ENCODE measurements at regions not wholly inside any gene's neighbourhood (a gene's known extent, or its start where the extent isn't known, plus 50 kb on each side); places are given as distances from the start of the nearest gene placed in this dataset.
"Not testable (repeated sequence)": the region's sequence is repeated elsewhere in the genome, so short reads cannot be mapped to it uniquely, and the experiment has no call there.

DNA sequence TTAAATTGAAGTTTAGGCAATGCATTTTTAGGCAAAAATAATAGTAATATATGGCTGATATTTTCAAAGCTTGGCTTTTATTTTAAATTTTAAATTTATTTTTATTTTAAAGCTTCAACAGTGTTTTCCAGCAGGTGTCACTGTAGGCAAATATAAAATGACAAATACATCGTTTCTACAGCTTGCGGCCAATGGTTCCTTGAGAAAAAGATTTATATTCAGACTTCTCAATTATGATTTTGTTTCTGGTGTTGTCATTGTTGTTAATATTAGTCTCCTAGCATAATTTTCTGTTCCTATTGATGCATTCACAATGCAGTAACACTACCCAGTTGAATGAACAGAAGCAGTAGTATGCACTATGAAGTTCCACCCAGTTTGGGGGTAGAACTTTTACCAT lies 220.7 kb upstream of the DNAJC19 start:
- TF ChIP-seq, protein P1, sequence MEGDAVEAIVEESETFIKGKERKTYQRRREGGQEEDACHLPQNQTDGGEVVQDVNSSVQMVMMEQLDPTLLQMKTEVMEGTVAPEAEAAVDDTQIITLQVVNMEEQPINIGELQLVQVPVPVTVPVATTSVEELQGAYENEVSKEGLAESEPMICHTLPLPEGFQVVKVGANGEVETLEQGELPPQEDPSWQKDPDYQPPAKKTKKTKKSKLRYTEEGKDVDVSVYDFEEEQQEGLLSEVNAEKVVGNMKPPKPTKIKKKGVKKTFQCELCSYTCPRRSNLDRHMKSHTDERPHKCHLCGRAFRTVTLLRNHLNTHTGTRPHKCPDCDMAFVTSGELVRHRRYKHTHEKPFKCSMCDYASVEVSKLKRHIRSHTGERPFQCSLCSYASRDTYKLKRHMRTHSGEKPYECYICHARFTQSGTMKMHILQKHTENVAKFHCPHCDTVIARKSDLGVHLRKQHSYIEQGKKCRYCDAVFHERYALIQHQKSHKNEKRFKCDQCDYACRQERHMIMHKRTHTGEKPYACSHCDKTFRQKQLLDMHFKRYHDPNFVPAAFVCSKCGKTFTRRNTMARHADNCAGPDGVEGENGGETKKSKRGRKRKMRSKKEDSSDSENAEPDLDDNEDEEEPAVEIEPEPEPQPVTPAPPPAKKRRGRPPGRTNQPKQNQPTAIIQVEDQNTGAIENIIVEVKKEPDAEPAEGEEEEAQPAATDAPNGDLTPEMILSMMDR (IDR thresholded peaks at IDR 0.05; ENCODE audit: insufficient read depth, low read length, severe bottlenecking) = peak; percentile 7
- no peaks in the 10 kb centered on the region for H3K36me3 ChIP-seq (ENCODE audit: control insufficient read depth, insufficient read depth, low read length)
- FAIRE-seq = no peak
- H3K27me3 ChIP-seq (ENCODE audit: control insufficient read depth, insufficient read depth, low read length) = no peaks in the 10 kb centered on the region
- peak; percentile 23 for DNase-seq (ENCODE audit: low read depth)
- no peak overlapping the region for H3K4me3 ChIP-seq (ENCODE audit: low read depth, low read length)

DNA sequence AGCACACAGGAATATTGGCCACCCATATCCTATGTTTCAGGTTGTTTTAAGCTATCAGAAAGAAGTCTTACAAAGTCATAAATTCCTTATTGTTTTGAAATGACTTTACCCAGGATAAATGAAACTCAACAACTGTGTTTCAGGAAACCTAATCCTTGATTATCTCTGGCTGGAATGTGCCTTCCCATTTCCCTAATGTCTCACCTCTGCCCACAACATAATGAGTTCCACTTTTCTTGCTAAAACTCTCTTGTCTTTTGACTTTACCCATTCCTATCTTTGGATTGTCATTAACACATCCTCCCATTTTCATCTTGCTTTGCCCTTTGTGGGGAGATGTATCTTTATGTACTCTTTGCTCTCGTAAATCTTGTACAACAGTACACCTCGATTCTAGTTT lies 200.0 kb upstream of the DNAJC19 start:
- FAIRE-seq = no peak
- H3K36me3 ChIP-seq (ENCODE audit: control insufficient read depth, insufficient read depth, low read length) = no peaks in the 10 kb centered on the region

DNA sequence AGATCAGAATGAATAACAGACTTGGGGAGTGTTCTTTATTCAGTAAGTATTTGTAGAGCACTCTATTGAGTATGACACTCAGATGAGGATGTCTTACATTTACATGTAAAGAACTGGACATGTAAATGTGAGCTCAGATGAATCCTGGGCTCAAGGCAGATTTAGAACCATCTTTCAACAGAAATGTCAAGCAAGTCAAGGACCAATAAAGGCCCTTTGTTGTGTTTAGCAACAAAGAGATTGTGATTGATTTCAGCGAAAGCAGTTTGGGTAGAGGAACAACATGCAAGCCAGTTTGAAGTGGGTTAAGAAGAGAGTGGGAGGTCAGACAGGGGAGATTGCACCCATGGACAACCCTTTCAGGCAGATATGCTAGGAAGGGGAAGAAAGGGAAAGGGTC lies 194.2 kb upstream of the DNAJC19 start:
- Histone ChIP-seq H3K4me3 (ENCODE audit: low read depth, low read length) (no peak overlapping the region), H3K36me3 (ENCODE audit: control insufficient read depth, insufficient read depth, low read length) (no peaks in the 10 kb centered on the region), H3K27me3 (ENCODE audit: control insufficient read depth, insufficient read depth, low read length) (no peaks in the 10 kb centered on the region)
- FAIRE-seq (no peak), DNase-seq (ENCODE audit: low read depth) (no peak)
- TF ChIP-seq, protein P1 (IDR thresholded peaks at IDR 0.05; ENCODE audit: insufficient read depth, low read length, severe bottlenecking) = no peak

More for the DNA sequence above, 200.0 kb upstream of the DNAJC19 start:
- TF ChIP-seq, protein P1 (IDR thresholded peaks at IDR 0.05; ENCODE audit: insufficient read depth, low read length, severe bottlenecking) = no peak
- no peak for DNase-seq (ENCODE audit: low read depth)
- no peak overlapping the region for H3K4me3 ChIP-seq (ENCODE audit: low read depth, low read length)
- no peaks in the 10 kb centered on the region for H3K27me3 ChIP-seq (ENCODE audit: control insufficient read depth, insufficient read depth, low read length)

DNA sequence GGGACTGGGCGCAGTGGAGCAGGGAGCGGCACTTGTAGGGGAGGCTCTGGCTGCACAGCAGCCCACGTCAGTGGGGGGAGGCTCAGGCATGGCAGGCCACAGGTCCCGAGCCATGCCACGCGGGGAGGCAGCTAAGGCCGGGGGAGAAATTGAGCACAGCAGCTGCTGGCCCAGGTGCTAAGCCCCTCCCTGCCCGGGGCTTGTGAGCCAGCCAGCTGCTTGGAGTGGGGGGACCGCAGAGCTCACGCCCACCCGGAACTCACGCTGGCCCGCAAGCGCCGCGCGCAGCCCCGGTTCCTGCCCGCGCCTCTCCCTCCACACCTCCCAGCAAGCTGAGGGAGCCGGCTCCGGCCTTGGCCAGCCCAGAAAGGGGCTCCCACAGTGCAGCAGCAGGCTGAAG lies 193.5 kb upstream of the DNAJC19 start:
- H3K27me3 ChIP-seq (ENCODE audit: control insufficient read depth, insufficient read depth, low read length); H3K4me3 ChIP-seq (ENCODE audit: low read depth, low read length); DNase-seq (ENCODE audit: low read depth); H3K36me3 ChIP-seq (ENCODE audit: control insufficient read depth, insufficient read depth, low read length); FAIRE-seq: not testable (repeated sequence)

DNA sequence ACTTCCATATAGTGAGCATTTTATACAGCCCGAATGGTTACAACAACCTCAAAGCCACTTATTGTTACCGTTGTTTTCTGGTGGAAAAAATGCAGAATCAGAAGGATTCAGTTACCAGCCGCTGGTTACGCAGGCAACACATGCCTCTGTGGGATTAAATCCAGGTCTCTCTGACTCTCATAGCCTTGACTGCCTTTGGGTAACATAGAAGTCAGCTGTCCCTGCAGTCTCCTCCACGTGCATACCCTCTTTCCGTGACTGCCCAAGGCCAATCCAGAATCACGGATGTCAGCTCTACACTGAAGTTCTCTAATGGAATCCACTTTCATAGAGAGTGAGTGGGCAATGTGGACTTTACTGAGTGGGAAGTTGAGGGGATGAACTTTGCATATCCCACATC lies 189.5 kb upstream of the DNAJC19 start:
- H3K4me3 ChIP-seq (ENCODE audit: low read depth, low read length) = no peak overlapping the region
- TF ChIP-seq, protein P1 (IDR thresholded peaks at IDR 0.05; ENCODE audit: insufficient read depth, low read length, severe bottlenecking) = no peak
- no peaks in the 10 kb centered on the region for H3K36me3 ChIP-seq (ENCODE audit: control insufficient read depth, insufficient read depth, low read length)
- FAIRE-seq = no peak
- H3K27me3 ChIP-seq (ENCODE audit: control insufficient read depth, insufficient read depth, low read length) = no peaks in the 10 kb centered on the region
- no peak for DNase-seq (ENCODE audit: low read depth)

DNA sequence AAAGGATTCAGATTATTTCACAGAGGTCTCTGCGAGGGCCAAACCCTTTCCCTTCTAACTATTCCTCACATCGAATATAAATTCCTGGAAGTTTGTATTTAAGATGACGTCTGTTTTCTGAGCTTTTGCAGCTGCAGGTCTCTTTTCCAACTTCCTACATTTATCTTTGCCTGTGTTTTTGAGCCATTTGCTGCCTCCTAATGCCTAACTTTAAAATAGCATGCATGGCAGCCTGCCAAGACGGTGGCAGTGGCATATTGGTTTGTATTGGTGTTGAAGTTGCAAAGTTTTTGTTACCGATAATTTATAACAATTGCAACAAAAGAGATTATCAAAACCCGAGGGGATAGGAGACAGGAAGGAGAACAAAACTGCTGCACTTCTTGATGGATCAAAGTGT lies 187.1 kb upstream of the DNAJC19 start:
- FAIRE-seq = no peak
- no peak overlapping the region for H3K4me3 ChIP-seq (ENCODE audit: low read depth, low read length)
- no peaks in the 10 kb centered on the region for H3K27me3 ChIP-seq (ENCODE audit: control insufficient read depth, insufficient read depth, low read length)
- no peaks in the 10 kb centered on the region for H3K36me3 ChIP-seq (ENCODE audit: control insufficient read depth, insufficient read depth, low read length)
- peak; percentile 55 for DNase-seq (ENCODE audit: low read depth)
- TF ChIP-seq, protein P1 (IDR thresholded peaks at IDR 0.05; ENCODE audit: insufficient read depth, low read length, severe bottlenecking) = peak; percentile 58

All from bronchial epithelial cell (primary cell).